Astrocyte of the spinal cord (primary cell): ENCODE measurements at regions not wholly inside any gene's neighbourhood (a gene's known extent, or its start where the extent isn't known, plus 50 kb on each side); places are given as distances from the start of the nearest gene placed in this dataset.

ENCODE experiments used
- DNase-seq: peaks from one replicate; pipeline ENCODE4 v3.0.0; 2011; ENCODE audit warnings: low read depth, low spot score
- H3K4me3 ChIP-seq: 2 replicates; pipeline ENCODE4 v1.5.1; 2011; ENCODE audit warnings: low read depth, mild to moderate bottlenecking, low read length, moderate library complexity
- in situ Hi-C: cut with HindIII; loops from 2 replicates; pipeline ENCODE4 v1.10.0; 2017; ENCODE audit warnings: low sequenced_read_pairs
- TF ChIP-seq, protein P1 (sequence below): IDR thresholded peaks from 2 replicates; pipeline ENCODE4 v1.5.1; 2012; ENCODE audit warnings: low read depth, mild to moderate bottlenecking, low read length, inconsistent platforms

DNA sequence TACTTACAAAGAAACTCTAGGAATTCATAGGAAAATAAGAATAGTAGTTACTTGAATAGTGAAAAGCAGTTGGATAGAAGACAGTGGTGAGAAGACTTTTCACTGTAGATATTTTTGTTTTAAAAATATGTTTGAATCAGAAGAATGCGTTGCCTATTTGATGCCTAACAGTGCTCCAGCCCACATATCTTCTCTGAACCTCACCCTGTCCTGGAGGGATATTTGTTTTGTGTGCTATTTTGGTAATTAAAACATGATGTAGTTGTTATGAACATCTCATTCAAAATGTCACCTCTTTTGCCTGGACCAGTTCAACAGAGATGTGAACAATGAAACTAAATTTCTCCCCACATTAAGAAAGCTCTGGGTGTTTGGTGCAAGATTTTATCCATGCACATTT lies 87.6 kb downstream of the CARTPT start:
- in situ Hi-C loops, result no loop called here
- H3K4me3 ChIP-seq, result no peak overlapping the region
- TF ChIP-seq, protein P1, sequence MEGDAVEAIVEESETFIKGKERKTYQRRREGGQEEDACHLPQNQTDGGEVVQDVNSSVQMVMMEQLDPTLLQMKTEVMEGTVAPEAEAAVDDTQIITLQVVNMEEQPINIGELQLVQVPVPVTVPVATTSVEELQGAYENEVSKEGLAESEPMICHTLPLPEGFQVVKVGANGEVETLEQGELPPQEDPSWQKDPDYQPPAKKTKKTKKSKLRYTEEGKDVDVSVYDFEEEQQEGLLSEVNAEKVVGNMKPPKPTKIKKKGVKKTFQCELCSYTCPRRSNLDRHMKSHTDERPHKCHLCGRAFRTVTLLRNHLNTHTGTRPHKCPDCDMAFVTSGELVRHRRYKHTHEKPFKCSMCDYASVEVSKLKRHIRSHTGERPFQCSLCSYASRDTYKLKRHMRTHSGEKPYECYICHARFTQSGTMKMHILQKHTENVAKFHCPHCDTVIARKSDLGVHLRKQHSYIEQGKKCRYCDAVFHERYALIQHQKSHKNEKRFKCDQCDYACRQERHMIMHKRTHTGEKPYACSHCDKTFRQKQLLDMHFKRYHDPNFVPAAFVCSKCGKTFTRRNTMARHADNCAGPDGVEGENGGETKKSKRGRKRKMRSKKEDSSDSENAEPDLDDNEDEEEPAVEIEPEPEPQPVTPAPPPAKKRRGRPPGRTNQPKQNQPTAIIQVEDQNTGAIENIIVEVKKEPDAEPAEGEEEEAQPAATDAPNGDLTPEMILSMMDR, result no peak
- no peak for DNase-seq

DNA sequence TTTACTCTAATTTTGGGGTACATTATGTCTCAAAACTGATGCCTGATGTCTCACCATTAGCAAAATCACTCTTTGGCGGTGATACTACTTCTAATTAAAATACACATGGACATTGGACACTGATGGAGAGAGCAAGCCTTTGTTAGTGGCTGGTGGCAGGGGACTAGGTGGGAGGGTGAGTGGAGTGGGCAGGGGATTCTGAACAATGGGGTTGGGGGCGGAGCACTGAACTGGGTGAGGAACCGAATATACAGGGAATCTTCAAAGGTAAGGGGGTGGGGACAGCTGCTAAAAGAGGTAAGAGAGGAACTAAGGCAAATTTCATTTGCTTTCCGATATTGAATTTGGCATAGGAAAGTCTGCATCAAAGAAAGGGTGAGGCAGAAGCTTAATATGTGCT lies 88.8 kb downstream of the CARTPT start:
- no peak overlapping the region for H3K4me3 ChIP-seq
- TF ChIP-seq, protein P1, result no peak
- no peak for DNase-seq
- in situ Hi-C loops, result no loop called here

DNA sequence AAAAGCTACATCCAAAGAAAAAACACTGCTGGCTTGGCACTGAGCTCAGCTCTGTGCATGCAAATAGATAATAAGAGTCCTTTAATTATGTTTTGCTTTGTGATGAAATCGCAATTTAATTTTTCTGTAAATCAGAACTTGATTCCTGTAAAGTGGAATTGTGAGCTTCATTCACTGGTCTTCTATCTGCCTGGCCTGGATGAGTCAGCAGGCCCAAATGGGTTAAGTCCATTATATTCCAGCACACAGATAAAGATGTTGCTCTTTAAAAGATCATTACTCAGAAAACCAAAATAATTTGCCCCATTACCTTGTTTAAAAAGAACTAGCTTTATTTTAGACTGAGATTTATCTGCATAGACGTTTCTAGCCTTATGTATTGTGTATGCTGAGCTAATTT lies 90.4 kb downstream of the CARTPT start:
- in situ Hi-C loops, result no loop called here
- TF ChIP-seq, protein P1, result no peak
- DNase-seq, result no peak
- H3K4me3 ChIP-seq, result no peak overlapping the region

DNA sequence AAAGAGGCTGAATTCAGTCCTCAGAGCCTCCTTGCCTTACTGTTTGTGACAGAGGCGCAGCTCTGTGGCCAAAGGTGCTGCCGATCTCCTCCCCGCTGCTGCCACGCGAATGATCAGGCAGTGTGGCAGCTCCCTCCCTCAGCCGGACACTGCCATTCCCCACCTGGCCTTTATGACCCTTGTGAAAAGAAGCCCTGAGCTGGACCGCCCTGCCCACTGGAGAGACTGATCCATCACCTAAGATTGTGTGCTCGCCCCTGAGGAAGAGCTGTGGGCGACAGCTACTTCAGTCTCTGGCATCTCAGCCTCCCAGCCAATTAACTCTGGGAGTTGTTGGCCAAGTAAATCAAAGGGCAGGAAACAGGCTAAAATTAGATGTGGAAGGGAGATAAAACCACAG lies 90.9 kb downstream of the CARTPT start:
- in situ Hi-C loops, result no loop called here
- TF ChIP-seq, protein P1, result no peak

DNA sequence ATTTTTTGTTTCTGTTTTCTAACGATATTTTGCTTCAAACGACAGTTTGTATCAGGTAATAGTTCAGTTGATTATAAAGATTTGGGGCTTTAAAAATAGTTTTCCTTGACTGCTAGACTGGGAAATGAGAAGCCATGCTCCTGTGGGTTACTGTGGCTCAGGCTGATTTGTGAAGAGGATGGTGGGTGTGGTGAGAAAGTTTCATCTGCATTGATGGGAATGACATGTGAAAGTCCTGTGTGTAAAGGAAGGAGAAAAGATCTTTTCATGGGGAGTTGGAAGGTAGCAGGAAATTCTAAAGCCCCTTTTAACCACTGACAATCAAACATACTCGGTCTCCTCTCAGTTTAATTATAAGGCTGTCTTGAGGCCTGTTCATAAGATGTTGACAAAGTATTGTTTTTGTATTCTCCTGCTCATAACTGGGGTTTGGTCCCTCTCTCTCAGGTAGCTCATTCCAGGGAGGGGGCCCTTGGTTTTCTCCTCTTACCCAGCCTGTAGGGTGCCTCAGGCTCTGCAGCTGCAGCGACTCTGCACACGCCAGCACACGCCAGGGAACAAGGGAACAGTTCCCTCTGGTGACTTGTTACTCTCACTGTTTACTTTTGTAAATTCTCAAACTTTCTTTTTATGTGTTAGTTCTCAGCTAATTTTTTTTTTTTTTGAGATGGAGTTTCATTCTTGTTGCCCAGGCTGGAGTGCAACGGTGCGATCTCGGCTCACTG lies 91.6 kb downstream of the CARTPT start:
- TF ChIP-seq, protein P1, result no peak
- no peak for DNase-seq
- no peak overlapping the region for H3K4me3 ChIP-seq
- in situ Hi-C loops, result no loop called here

More for the DNA sequence above, 90.9 kb downstream of the CARTPT start:
- H3K4me3 ChIP-seq, result no peak overlapping the region
- no peak for DNase-seq

DNA sequence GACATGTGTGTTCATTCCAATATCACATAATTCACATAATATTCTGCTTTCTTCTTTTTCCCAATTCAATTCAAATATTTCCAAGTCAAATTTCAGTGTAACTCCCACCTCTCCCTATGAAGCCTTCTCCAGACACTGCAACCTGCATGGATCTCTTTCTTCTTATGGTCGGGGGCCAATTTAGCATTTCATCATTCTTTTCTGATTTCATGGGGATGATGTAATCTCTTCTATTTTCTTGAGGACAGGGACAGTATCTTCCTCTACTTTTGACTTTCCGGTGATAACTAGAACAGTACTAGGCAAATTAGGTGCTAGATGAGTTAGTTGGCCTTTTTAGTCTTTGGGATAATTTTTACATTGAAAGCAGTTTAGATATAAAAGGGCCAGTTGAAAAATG lies 92.7 kb downstream of the CARTPT start:
- no peak overlapping the region for H3K4me3 ChIP-seq
- in situ Hi-C loops, result no loop called here
- TF ChIP-seq, protein P1, result no peak
- no peak for DNase-seq
